GM21423 (cell line): ENCODE measurements at regions not wholly inside any gene's neighbourhood (a gene's known extent, or its start where the extent isn't known, plus 50 kb on each side); places are given as distances from the start of the nearest gene placed in this dataset.
"Not testable (repeated sequence)": the region's sequence is repeated elsewhere in the genome, so short reads cannot be mapped to it uniquely, and the experiment has no call there.

ENCODE experiments used
- ATAC-seq: cut with Tn5 transposase; IDR thresholded peaks from one replicate; pipeline ENCODE4 v1.9.1; 2021; ENCODE audit warnings: mild to moderate bottlenecking, moderate library complexity; ENCODE audit not compliant: unreplicated experiment

DNA sequence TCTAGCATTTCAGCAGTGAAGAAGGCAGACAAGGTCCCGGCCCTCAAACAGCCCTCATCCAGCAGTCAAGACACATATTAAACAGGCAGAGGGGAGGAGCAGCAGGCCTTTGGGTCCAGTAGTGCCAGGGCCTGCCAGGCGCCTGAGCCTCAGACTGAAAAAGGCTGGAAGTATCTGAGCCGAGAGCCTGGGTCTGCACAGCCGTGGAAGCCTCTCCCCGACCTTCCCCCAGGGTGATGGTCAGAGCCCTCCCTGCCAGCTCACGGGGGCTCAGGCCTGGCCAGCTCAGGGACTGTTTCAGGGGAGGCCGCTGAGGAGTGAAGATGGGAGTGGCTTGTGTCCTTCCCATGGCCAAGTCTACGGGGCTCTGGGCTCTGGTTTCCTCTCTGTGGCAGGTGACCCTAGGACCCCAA is 565.2 kb downstream of the PTPRU start:
- no peak for ATAC-seq

DNA sequence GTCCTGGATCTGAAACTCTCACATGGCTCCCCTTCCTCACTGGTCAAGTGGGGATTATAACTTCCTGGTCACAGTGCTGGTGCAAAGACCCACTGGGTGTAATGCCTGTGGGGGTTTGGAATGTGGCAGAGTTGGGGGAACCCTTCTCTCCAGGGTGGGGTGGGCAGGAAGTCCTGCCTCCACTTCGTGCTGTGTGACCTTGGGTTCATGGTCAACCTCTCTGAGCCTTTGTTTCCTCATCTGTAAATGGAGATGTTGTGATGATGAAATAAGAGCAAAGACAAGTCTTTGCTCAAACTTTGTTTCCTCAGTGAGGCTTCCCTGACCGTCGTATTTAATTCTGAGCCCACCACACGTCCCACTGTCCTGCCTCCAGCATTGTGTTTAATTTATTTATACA is 564.7 kb downstream of the PTPRU start:
- no peak for ATAC-seq

DNA sequence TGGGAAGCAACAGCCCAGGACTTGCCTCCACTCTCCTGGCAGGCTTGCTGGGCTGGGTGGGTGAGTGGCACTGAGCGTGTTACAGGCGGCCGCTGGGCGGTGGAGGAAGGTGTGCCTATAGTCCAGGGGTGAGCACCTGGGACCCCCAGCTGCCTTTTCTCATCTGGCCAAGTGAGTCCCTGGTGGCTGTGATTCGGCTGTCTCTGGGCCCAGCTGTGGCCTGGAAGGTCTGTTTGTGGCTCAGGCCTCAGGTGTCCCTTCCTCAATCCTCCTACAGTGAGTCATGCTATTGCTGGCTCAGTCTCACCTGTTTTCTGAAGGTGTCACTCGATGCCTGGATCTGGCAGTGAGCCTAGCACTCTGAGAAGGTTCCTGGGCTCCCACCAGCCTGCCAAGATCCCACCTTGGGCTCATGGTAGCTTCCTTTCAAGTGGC is 564.2 kb downstream of the PTPRU start:
- no peak for ATAC-seq

DNA sequence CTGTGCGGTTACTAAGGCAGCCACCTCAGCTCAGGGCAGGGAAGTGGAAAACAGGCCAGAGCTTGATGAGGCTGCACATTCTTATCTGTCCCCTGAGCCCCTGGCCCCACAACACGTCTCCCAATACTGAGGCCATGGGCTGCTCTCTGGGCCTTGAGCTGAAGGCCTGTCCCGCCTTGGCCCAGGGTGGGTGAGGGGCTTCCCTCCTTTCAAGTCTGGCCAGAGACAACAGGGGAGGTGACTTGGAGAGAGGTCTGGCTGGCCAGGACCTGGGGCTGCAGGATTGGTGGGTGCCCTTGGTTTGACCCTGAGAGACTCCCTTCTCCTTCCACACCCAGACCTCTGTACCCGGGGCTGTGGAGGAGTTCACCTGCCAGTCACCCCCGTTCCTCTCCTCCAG is 563.8 kb downstream of the PTPRU start:
- ATAC-seq = no peak

DNA sequence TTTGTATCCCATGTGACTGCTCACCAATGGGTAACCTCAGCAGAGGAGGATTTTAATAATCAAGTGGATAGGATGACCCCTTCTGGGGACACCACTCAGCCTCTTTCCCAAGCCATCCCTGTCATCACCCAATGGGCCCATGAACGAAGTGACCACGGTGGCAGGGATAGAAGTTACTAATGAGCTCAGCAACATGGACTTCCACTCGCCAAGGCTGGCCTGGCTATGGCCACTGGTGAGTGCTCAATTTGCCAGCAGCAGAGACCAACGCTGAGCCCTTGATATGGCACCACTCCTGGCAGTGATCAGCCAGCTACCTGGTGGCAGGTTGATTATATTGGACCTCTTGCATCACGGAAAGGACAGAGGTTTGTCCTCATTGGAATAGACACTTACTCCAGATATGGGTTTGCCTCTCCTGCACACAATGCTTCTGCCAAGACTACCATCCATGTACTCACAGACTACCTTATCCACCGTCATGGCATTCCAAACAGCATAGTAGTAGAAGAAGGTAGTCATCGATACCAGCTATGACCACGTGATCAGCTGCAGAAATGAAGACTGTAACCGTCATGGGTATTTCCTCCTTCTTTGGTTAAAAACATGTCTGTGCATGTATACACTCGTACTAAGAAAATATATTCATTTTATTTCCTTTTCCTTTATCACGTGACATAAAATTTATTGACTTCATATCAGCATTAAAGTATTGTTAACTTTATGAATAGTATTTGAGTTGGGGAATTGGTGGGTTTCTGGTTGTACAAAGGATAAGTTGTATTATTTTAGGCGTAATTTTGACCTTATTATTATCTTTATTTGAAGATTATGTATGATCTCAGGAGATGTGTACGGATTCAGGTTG is 562.6 kb downstream of the PTPRU start:
- ATAC-seq = no peak

- not testable (repeated sequence) for ATAC-seq
Measured at GRCh38 chr1:29797125-29797524, 560.8 kb downstream of the PTPRU start.

- not testable (repeated sequence) for ATAC-seq
Measured at GRCh38 chr1:29795965-29796364, 559.6 kb downstream of the PTPRU start.

DNA sequence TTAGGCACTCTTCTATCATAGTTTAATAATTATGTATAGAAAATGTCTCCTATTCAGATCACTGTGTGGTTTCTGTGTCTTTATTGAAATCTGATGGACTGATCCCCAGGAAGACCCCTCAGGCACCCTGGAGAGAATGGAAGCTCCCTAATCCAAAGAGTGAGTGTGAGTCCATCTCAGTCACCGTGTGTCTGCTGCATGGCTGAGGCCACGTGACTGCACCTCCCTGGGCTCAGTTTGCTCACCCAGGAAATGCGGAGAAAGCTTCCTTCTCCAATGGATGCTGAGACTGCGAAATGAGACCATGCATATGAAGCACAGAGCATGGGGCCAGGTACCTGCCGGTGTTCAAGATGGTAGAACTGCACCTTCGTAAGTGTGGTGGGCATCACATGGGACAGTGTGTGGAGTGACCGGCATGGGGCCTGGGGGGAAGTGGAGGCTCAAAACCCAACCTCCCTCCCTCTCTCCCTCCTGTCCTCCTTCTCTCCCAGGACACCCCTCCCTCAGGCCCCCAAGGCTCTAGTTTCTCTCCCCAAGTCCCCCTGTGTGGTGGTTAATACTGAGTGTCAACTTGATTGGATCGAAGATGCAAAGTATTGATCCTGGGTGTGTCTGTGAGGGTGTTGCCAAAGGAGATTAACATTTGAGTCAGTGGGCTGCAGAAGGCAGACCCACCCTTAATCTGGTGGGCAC is 557.5 kb downstream of the PTPRU start:
- ATAC-seq = no peak

GRCh38 chr1:29793101-29793546 is 556.8 kb downstream of the PTPRU start:
- ATAC-seq = no peak

GRCh38 chr1:29789910-29790247 is 553.6 kb downstream of the PTPRU start:
- ATAC-seq = no peak

- ATAC-seq = no peak
Measured at GRCh38 chr1:29789221-29789909, 553.0 kb downstream of the PTPRU start.

GRCh38 chr1:29786791-29787732 is 550.7 kb downstream of the PTPRU start:
- no peak for ATAC-seq

DNA sequence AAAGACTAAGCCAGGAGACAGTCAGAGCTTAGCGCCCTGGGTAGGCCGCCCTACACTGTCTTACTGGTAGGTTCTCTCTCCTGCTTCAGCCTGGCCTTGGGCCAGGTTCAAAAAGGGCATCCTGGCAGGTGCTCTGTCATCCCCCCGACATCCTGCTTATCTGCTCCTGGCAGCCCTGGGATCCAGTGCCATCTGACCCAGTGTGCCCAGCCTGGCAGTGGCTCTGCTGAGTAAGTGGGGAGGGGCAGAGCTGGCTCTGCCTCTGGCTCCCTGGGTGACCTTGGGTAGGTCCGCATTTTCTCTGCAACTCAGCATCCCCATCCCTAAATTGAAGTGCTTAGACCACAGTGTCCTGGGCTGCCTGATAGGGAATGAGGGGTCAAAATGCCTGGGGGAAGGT is 549.9 kb downstream of the PTPRU start:
- ATAC-seq = no peak

DNA sequence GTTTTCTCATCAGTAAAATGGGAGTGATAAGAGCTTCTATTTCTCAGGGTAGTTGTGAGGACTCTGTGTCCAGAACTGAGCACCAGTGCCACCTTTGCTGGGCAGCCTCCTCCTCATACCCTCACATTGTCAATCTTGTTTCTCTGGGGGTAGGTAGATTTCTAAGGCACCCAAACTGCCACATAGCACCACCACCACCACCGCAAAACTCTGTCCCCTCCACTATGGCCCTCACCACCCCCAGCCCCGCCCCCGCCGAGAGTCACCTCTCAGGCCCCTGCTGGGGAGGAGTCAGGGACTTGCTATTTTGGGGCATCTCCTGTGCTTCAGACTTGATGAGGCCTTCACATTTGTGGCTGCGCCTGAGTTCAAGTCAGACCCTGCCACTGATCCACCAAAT is 549.2 kb downstream of the PTPRU start:
- no peak for ATAC-seq

DNA sequence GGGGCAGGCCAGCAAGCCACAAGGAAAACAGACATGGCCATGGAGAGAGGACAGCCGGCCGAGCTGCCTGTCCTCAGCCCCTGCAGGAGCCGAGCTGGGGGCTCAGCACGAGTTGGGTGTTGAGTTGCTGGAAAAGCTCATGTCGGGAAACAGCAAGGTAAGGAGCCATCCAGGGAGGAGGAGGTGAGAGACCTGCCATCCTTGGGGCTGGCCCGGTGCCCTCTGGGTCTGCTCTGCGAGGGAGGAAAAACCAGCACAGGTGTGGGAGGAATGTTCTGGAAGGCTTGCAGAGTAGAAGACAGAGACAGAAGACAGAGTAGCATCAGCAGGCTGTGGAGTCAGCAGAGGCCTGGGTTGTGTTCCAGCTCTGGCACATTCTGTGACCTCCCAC is 548.8 kb downstream of the PTPRU start:
- ATAC-seq = no peak

GRCh38 chr1:29784276-29785136 is 548.2 kb downstream of the PTPRU start:
- no peak for ATAC-seq

- no peak for ATAC-seq
Measured at GRCh38 chr1:29783508-29784275, 547.4 kb downstream of the PTPRU start.

- ATAC-seq = no peak
Measured at GRCh38 chr1:29782846-29783507, 546.7 kb downstream of the PTPRU start.
